RCC 7860 (cell line): ENCODE measurements at regions not wholly inside any gene's neighbourhood (a gene's known extent, or its start where the extent isn't known, plus 50 kb on each side); places are given as distances from the start of the nearest gene placed in this dataset.
"Not testable (repeated sequence)": the region's sequence is repeated elsewhere in the genome, so short reads cannot be mapped to it uniquely, and the experiment has no call there.

ENCODE experiments used
- DNase-seq: peaks from one replicate; pipeline ENCODE4 v3.0.0-alpha.2; 2015; ENCODE audit warnings: low spot score
- FAIRE-seq: peaks from 2 replicates; lab custom pipeline; 2012; peaks lifted over from hg19 to GRCh38; lab: Jason Lieb, UNC

GRCh38 chr15:81744364-81744763 lies 301.5 kb downstream of the MEX3B start:
- DNase-seq (no peak), FAIRE-seq (no peak)

- FAIRE-seq: no peak
- no peak for DNase-seq
Observed at GRCh38 chr15:81740416-81740815, 305.4 kb downstream of the MEX3B start.

GRCh38 chr15:81729340-81729739 lies 316.5 kb downstream of the MEX3B start:
- no peak for DNase-seq
- no peak for FAIRE-seq

GRCh38 chr15:81728726-81729125 lies 317.1 kb downstream of the MEX3B start:
- DNase-seq (no peak), FAIRE-seq (no peak)

GRCh38 chr15:81725590-81725989 lies 320.2 kb downstream of the MEX3B start:
- DNase-seq: no peak
- no peak for FAIRE-seq

- FAIRE-seq (no peak), DNase-seq (no peak)
Observed at GRCh38 chr15:81724536-81724935, 321.3 kb downstream of the MEX3B start.

GRCh38 chr15:81723701-81724100 lies 322.1 kb downstream of the MEX3B start:
- DNase-seq: no peak
- FAIRE-seq: no peak

GRCh38 chr15:81723113-81723651 lies 322.6 kb downstream of the MEX3B start:
- FAIRE-seq (no peak), DNase-seq (no peak)

GRCh38 chr15:81716468-81716867 lies 329.4 kb downstream of the MEX3B start:
- not testable (repeated sequence) for DNase-seq, FAIRE-seq

GRCh38 chr15:81710328-81710727 lies 335.5 kb downstream of the MEX3B start:
- FAIRE-seq: peak; percentile 31
- DNase-seq: no peak

GRCh38 chr15:81706816-81707346 lies 332.9 kb upstream of the TMC3 start:
- not testable (repeated sequence) for DNase-seq, FAIRE-seq

GRCh38 chr15:81705727-81706126 lies 331.7 kb upstream of the TMC3 start:
- not testable (repeated sequence) for DNase-seq, FAIRE-seq

GRCh38 chr15:81686021-81686420 lies 312.0 kb upstream of the TMC3 start:
- DNase-seq: no peak
- FAIRE-seq: no peak

GRCh38 chr15:81685237-81685636 lies 311.2 kb upstream of the TMC3 start:
- no peak for FAIRE-seq
- no peak for DNase-seq

- FAIRE-seq: no peak
- no peak for DNase-seq
Observed at GRCh38 chr15:81680829-81681228, 306.8 kb upstream of the TMC3 start.

- FAIRE-seq (no peak), DNase-seq (no peak)
Observed at GRCh38 chr15:81666839-81667238, 292.8 kb upstream of the TMC3 start.

GRCh38 chr15:81660976-81661375 lies 287.0 kb upstream of the TMC3 start:
- FAIRE-seq: no peak
- no peak for DNase-seq

- FAIRE-seq (no peak), DNase-seq (no peak)
Observed at GRCh38 chr15:81653259-81653658, 279.2 kb upstream of the TMC3 start.

GRCh38 chr15:81645470-81645869 lies 271.5 kb upstream of the TMC3 start:
- DNase-seq (no peak), FAIRE-seq (no peak)

- DNase-seq (no peak), FAIRE-seq (no peak)
Observed at GRCh38 chr15:81643771-81644170, 269.8 kb upstream of the TMC3 start.

- FAIRE-seq (no peak), DNase-seq (no peak)
Observed at GRCh38 chr15:81642451-81642990, 268.5 kb upstream of the TMC3 start.

- DNase-seq, FAIRE-seq: not testable (repeated sequence)
Observed at GRCh38 chr15:81636064-81636463, 262.1 kb upstream of the TMC3 start.

- DNase-seq (no peak), FAIRE-seq (no peak)
Observed at GRCh38 chr15:81633889-81634288, 259.9 kb upstream of the TMC3 start.
